EL (cell line): ENCODE measurements at regions not wholly inside any gene's neighbourhood (a gene's known extent, or its start where the extent isn't known, plus 50 kb on each side); places are given as distances from the start of the nearest gene placed in this dataset.
"Not testable (repeated sequence)": the region's sequence is repeated elsewhere in the genome, so short reads cannot be mapped to it uniquely, and the experiment has no call there.

Source experiments
- DNase-seq: peaks from one replicate; pipeline ENCODE4 v3.0.0-alpha.2; 2016

GRCh38 chr7:68336594-68336993 lies 1261.7 kb upstream of the AUTS2 start:
- DNase-seq = no peak

GRCh38 chr7:68348401-68348800 lies 1249.9 kb upstream of the AUTS2 start:
- no peak for DNase-seq

- DNase-seq = no peak
These were observed 1235.3 kb upstream of the AUTS2 start for GRCh38 chr7:68362745-68363518.

GRCh38 chr7:68364886-68365625 lies 1233.2 kb upstream of the AUTS2 start:
- no peak for DNase-seq

DNA sequence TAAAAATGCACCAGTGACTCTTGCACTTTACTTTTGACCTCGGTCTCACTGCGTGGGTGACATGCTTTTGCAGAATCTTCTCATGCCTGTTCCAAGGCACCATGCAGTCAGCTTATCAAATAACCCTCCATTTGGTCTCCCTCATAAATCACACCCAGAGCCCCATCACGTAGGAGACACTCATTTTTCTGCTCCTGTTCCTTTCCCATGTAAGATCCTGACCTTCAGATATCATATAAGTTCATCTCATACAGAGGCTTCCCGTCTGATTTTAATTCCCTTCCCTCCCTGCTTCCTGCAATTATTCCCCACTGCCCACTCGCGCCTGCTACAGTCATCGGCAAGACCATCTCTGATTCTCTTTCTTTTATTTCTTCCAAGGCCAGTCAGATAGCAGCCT lies 1226.3 kb upstream of the AUTS2 start:
- DNase-seq = no peak

DNA sequence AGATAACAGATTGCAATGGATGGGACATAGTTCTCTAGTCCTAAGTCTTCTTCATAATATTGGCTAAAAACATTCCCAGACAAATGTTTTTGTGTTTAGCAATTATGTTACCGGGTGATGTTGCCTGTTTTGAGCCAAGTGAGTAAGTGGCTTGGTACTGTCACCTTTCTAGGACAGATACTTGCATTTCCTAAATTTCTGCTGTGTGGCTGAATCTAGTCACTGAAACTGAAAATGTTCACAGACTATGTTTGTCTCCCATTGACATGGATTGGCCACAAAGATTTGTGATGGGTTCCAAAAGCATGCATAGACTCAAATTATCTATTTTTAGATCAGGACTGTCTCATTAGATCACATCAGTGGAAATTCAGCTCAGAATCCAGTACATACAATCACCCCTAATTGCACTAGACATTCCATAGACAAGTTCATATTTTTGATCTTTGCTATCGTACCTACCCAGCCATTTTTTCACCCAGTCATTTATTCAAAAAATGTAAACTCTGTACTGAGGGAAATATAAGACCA lies 1222.1 kb upstream of the AUTS2 start:
- DNase-seq = no peak

GRCh38 chr7:68381731-68382130 lies 1216.5 kb upstream of the AUTS2 start:
- DNase-seq = no peak

- DNase-seq = no peak
These were observed 1213.7 kb upstream of the AUTS2 start for GRCh38 chr7:68384581-68384980.

- no peak for DNase-seq
These were observed 1205.2 kb upstream of the AUTS2 start for GRCh38 chr7:68393051-68393450.

DNA sequence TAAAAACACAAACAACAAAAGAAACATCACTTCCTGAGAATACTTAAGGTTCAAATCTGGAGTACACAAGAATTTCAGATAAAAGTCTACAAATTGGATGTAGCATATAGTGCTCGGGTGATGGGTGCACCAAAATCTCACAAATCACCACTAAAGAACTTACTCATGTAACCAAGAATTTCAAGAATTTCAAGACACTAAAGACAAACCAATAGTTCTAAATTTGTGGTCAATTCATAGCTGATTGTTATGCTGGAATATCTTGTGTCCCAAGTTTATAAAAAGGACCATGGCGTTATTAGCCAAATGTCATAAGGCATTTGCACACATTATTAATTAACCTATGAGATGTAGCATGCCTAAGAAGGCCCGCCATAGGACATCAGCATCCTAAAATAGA lies 1204.1 kb upstream of the AUTS2 start:
- DNase-seq = no peak

- DNase-seq = no peak
These were observed 1198.2 kb upstream of the AUTS2 start for GRCh38 chr7:68399991-68400590.

DNA sequence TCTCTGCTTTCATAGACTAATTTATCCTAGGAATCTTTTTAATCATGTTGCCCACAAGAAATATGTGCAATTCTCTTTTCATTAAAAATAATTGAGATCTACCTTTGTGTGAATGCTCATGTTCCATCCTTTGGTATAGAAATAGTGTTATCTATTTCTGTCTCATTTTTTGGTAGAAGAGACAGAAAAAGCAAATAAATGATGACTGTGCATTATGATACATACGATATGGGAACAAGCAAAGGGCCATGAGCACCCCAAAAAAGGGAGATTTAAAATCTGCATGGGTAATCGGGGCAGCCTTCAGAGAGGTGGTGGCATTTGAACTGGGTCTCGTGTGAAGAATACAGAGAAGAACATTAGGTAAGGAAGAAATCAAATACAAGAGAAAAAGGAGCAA lies 1197.5 kb upstream of the AUTS2 start:
- DNase-seq = no peak

GRCh38 chr7:68401313-68401712 lies 1197.0 kb upstream of the AUTS2 start:
- DNase-seq = no peak

GRCh38 chr7:68406480-68406879 lies 1191.8 kb upstream of the AUTS2 start:
- no peak for DNase-seq

DNA sequence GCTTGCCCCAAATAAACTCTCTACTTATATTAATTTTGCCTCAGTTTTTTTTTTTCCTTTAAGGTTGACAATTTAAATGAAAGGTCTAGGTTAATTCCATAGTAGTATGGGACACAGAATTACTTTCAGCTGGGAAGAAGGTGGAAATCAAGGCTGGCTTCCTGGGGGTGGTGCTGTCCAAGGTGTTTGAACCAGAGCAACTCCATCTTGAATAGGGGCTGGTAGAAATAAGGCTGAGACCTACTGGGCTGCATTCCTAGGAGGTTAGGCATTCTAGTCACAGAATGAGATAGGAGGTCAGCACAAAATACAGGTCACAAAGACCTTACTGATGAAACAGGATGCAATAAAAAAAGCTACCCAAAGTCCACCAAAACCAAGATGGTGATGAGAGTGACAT lies 1190.8 kb upstream of the AUTS2 start:
- DNase-seq = no peak

DNA sequence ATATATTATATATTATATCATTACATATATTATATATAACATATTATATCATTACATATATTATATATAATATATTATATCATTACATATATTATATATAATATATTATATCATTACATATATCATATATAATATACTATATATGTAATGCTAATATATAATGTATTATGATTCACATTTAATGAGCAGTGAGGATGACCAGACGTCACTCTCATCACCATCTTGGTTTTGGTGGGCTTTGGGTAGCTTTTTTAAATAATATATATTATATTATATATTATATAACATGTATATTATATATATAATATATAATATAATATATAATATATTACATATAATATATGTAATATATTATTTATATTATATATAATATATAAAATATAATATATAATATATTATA lies 1189.4 kb upstream of the AUTS2 start:
- DNase-seq = no peak

DNA sequence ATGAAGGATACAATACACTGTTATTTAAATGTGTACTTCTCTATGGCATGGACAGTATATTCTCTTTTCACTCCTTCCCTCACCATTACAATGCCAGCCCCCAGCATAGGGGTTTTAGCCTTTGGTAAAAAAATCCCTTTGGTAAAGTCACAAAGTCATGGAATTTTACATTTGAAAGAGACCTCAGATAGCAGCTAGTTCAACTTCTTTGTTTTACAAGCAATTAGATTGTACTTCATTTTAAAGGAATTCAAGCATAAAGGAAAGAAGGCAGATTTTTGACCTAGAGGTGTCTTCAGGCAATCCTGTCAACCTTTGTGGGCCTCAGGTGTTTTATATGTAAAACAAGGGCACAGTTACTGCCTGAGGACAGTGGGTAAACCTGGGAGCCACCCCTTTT lies 1188.4 kb upstream of the AUTS2 start:
- no peak for DNase-seq

DNA sequence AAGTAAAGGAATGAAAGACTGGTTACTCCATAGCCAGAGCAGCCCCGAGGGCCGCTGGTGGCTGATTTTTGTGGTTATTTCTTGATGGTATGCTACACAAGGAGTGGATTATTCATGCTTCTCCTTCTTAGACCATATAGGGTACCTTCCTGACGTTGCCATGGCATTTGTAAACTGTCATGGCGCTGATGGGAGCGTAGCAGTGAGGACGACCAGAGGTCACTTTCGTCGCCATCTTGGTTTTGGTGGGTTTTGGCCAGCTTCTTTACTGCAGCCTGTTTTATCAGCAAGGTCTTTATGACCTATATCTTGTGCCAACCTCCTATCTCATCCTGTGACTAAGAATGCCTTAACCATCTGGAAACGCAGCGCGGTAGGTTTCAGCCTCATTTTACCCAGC lies 1187.6 kb upstream of the AUTS2 start:
- DNase-seq = not testable (repeated sequence)

DNA sequence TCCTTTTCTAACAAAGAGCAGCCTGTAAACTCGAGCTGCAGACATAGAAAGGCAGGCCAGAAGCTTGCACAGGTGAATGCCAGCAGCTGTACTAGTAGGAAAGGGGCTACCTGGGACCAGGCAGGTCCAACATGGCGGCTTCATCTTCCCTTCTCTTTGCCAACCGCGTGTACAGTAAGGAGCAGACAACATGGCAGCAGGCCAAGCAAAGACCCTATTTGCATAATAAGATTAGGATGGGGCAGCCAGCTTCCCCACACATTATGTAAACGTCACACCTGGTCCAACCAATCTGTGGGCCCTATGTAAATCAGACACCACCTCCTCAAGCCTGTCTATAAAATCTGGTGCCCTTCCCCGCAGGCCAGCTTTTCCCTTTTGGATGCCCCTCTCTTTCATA lies 1186.5 kb upstream of the AUTS2 start:
- no peak for DNase-seq

DNA sequence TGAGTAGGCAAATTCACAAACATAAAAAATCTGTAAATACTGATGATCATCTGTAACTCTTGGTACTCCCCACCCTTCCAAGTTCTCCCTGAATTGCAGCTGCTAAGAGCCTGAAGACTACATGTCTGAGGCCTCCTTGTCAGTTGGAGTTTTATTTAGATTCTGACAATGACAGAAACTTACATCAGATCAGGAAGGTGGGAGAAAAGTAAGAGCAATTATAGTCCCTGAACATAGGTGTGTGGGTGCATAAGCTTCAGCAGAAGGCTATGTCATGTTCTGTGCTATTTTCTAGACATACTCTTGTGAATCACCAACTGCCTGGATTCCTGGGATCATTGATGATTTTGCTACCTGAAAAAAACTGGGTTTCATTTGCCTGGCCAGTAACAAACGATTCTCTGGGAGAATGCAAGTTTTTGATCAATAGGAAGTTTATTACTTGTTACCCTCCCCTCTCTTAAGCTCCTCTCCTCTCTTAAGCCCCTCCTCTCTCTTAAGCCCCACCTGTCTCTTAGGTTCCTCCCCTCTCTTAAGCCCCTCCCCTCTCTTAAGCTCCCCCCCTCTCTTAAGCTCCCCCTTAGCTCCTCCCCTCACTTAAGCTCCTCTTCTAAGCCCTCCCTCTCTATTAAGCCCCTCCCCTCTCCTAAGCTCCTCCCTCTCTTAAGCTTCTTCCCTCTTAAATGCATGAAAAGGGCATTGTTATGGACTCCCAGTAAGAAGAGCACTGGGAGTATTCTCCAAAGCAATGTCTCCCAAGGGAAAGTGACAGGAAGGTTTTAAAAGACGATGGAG lies 1183.4 kb upstream of the AUTS2 start:
- no peak for DNase-seq

- DNase-seq = no peak
These were observed 1181.3 kb upstream of the AUTS2 start for GRCh38 chr7:68417002-68417401.

- DNase-seq = no peak
These were observed 1180.6 kb upstream of the AUTS2 start for GRCh38 chr7:68417659-68418058.
